NB4 (cell line): ENCODE measurements at regions not wholly inside any gene's neighbourhood (a gene's known extent, or its start where the extent isn't known, plus 50 kb on each side); places are given as distances from the start of the nearest gene placed in this dataset.

Experiments
- CTCF ChIP-seq: IDR thresholded peaks from one replicate; pipeline ENCODE4 v1.5.1; 2012; ENCODE audit warnings: low read depth, low read length
- MAX ChIP-seq: IDR thresholded peaks from 2 replicates; pipeline ENCODE4 v1.6.1; 2011; ENCODE audit warnings: low read depth, low read length
- POLR2A ChIP-seq: IDR thresholded peaks from 2 replicates; pipeline ENCODE4 v1.6.1; 2011; ENCODE audit warnings: mild to moderate bottlenecking; ENCODE audit not compliant: insufficient read length; ENCODE audit errors: extremely low read depth

DNA sequence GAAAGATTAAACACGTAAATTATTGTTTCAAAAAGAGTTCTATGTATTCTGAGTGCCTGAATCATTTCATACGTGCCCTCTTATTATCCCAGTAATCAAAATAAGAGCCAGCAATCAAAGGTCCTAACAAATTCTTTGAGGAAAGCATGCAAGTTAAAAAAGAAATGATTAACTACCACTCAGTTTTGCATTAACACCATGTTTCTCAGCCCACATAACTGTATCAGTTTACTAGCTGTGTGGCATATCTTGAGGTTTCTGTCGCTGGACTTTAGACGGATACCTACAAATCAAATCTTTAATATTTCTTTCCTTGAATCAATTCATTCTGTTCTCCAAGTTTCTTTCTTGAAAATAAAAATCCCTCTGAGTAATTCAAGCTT is 668.9 kb upstream of the CHAC2 start:
- TF ChIP-seq CTCF: no peak
- TF ChIP-seq POLR2A: no peak
- no peak for TF ChIP-seq MAX
